ENCODE measurements at regions not wholly inside any gene's neighbourhood (a gene's known extent, or its start where the extent isn't known, plus 50 kb on each side); places are given as distances from the start of the nearest gene placed in this dataset.

- Mint-ChIP-seq H3K27me3 (ENCODE audit: low read depth) (no peaks in the 10 kb centered on the region; the same call in 1 of the 2 replicates), H3K36me3 (ENCODE audit: insufficient read depth in 1 of 3, low read depth in 3 of 3) (no peaks in the 10 kb centered on the region), H3K4me3 (no peak overlapping the region), H3K4me1 (no peaks in the 10 kb centered on the region), H3K27ac (no peak overlapping the region), H3K9me3 (no peaks in the 10 kb centered on the region)
- H3K18ac ChIP-seq (ENCODE audit: insufficient read length, low read depth, low read length): no peak overlapping the region
- no peaks in the 10 kb centered on the region for H3K79me2 ChIP-seq (ENCODE audit: insufficient read depth, low read length)
- no peak overlapping the region for H2BK5ac ChIP-seq (ENCODE audit: insufficient read length, low read length)
- H3K4me1 ChIP-seq (ENCODE audit: insufficient read depth, low read length): no peaks in the 10 kb centered on the region
- H3K4ac ChIP-seq (ENCODE audit: low read depth, low read length): no peak overlapping the region
- no peak overlapping the region for H4K91ac ChIP-seq (ENCODE audit: insufficient read length, low read depth, low read length)
- H3K23me2 ChIP-seq (ENCODE audit: insufficient read length, low read depth, low read length, poor library complexity, severe bottlenecking): no peaks in the 10 kb centered on the region
- H3K4me2 ChIP-seq (ENCODE audit: insufficient read depth, insufficient read length, low read length): no peak overlapping the region
- H2BK120ac ChIP-seq (ENCODE audit: low read depth, low read length, poor library complexity, severe bottlenecking): no peak overlapping the region
- no peak overlapping the region for H2BK15ac ChIP-seq (ENCODE audit: low read depth, low read length)
- no peak overlapping the region for H3K9ac ChIP-seq (ENCODE audit: extremely low read depth, insufficient read length, low read length)
- H3K27me3 ChIP-seq (ENCODE audit: insufficient read depth, low read length): no peaks in the 10 kb centered on the region
- no peak overlapping the region for H3K56ac ChIP-seq (ENCODE audit: insufficient read length, low read depth, low read length)
- no peak overlapping the region for H2BK12ac ChIP-seq (ENCODE audit: insufficient read length, low read depth, low read length)
- H3K9me3 ChIP-seq (ENCODE audit: control insufficient read depth, low read depth, low read length): no peaks in the 10 kb centered on the region
- no peak overlapping the region for H2AFZ ChIP-seq (ENCODE audit: low read length)
- WGBS (ENCODE audit: extremely low coverage, insufficient read length, low lambda C conversion rate): no CpG with 5 or more reads among the region's 8 CpGs
- H3K23ac ChIP-seq (ENCODE audit: insufficient read length, low read depth, low read length): no peak overlapping the region
- no peak overlapping the region for H2BK20ac ChIP-seq (ENCODE audit: low read depth, low read length, poor library complexity, severe bottlenecking)
- no peak for DNase-seq
- H4K20me1 ChIP-seq (ENCODE audit: control insufficient read depth, insufficient read depth, insufficient read length): no peaks in the 10 kb centered on the region
- H3T11ph ChIP-seq (ENCODE audit: low read length): no peak overlapping the region
- no peak overlapping the region for H3K14ac ChIP-seq (ENCODE audit: insufficient read depth, low read length)
- no peak overlapping the region for H4K5ac ChIP-seq (ENCODE audit: insufficient read length, low read depth, low read length)
- no peak overlapping the region for H2AK5ac ChIP-seq (ENCODE audit: insufficient read length, low read length)
- H4K8ac ChIP-seq (replicated peaks; ENCODE audit: insufficient read length, low read depth, low read length): no peak overlapping the region
- no peaks in the 10 kb centered on the region for H3K79me1 ChIP-seq (ENCODE audit: insufficient read depth, low read depth, low read length, poor library complexity, severe bottlenecking)
- no peak for TF ChIP-seq CTCF (conservative IDR thresholded peaks at IDR 0.05)
- no peak overlapping the region for H3K27ac ChIP-seq (ENCODE audit: insufficient read length, low read depth, low read length)
These were observed 579.2 kb upstream of the FAM174A start for GRCh38 chr5:99955962-99956361.
